NB4 (cell line): ENCODE measurements at regions not wholly inside any gene's neighbourhood (a gene's known extent, or its start where the extent isn't known, plus 50 kb on each side); places are given as distances from the start of the nearest gene placed in this dataset.

ENCODE experiments used
- MYC ChIP-seq: IDR thresholded peaks from 2 replicates; pipeline ENCODE4 v1.6.1; 2011; ENCODE audit warnings: low read depth, low read length
- POLR2A ChIP-seq: IDR thresholded peaks from 2 replicates; pipeline ENCODE4 v1.6.1; 2011; ENCODE audit warnings: mild to moderate bottlenecking; ENCODE audit not compliant: insufficient read length; ENCODE audit errors: extremely low read depth
- TF ChIP-seq, protein P1 (sequence below): IDR thresholded peaks from one replicate; pipeline ENCODE4 v1.5.1; 2012; ENCODE audit warnings: low read depth, low read length

DNA sequence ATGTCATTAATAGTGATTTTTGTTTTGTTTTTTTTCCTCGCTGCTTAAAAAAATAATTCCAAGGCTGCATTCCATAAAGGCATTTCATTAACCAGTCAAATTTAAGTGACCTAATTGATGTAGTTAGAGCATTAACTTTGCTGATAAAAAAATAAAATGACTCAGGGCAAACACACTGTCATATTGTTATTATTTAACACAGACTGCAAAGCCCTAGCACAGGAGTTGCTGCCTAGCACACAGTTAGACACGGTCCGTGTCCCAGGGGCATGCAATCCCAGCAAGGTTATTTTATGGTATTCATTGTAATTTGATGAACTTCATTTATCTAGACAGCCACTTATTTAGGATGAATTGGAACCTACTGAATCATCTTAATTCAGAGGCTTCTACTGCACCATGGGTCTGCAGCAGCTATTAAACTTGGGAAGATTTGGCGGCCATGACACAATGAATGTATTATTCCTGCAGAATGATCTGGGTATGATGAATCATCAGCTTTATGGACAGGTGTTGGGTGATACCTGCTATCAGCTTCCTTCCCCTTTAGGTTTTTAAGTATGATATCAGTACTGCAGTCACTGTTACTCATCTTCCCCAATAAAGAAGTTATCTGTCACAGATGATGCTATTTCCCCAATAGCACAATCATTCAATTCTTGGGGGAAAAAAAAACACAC is 182.7 kb downstream of the PPARGC1A start:
- TF ChIP-seq, protein P1, sequence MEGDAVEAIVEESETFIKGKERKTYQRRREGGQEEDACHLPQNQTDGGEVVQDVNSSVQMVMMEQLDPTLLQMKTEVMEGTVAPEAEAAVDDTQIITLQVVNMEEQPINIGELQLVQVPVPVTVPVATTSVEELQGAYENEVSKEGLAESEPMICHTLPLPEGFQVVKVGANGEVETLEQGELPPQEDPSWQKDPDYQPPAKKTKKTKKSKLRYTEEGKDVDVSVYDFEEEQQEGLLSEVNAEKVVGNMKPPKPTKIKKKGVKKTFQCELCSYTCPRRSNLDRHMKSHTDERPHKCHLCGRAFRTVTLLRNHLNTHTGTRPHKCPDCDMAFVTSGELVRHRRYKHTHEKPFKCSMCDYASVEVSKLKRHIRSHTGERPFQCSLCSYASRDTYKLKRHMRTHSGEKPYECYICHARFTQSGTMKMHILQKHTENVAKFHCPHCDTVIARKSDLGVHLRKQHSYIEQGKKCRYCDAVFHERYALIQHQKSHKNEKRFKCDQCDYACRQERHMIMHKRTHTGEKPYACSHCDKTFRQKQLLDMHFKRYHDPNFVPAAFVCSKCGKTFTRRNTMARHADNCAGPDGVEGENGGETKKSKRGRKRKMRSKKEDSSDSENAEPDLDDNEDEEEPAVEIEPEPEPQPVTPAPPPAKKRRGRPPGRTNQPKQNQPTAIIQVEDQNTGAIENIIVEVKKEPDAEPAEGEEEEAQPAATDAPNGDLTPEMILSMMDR, result no peak
- TF ChIP-seq MYC (no peak), POLR2A (no peak)
